ENCODE measurements at regions not wholly inside any gene's neighbourhood (a gene's known extent, or its start where the extent isn't known, plus 50 kb on each side); places are given as distances from the start of the nearest gene placed in this dataset.

GRCh38 chr5:131081374-131081773 is 83.7 kb downstream of the HINT1 start:
- TF ChIP-seq POLR2AphosphoS5 (IDR thresholded peaks at IDR 0.05) (no peak), CTCF (IDR thresholded peaks at IDR 0.05) (no peak), POLR2A (IDR thresholded peaks at IDR 0.05) (no peak), EP300 (IDR thresholded peaks at IDR 0.05; ENCODE audit: low read depth) (no peak)

Measured in transverse colon (tissue), 4 donors.